Tibial nerve (tissue), 3 donors: ENCODE measurements at regions not wholly inside any gene's neighbourhood (a gene's known extent, or its start where the extent isn't known, plus 50 kb on each side); places are given as distances from the start of the nearest gene placed in this dataset.

Experiments used
- CTCF ChIP-seq, 5 experiments: fragments of 200-600 bp in 3 of 5; fragments of 450-650 bp in 2 of 5; sonication (generic) in 3 of 5; IDR thresholded peaks; one replicate each; pipeline ENCODE4 v1.5.1; 2016 to 2019; ENCODE audit warnings: antibody characterized with exemption in 5 of 5, mild to moderate bottlenecking in 3 of 5, moderate library complexity in 2 of 5
- POLR2A ChIP-seq, 2 donors: fragments of 450-650 bp; IDR thresholded peaks; one replicate each; pipeline ENCODE4 v1.6.1; 2017; ENCODE audit warnings: antibody characterized with exemption in 2 of 2, mild to moderate bottlenecking in 2 of 2, moderate library complexity in 2 of 2

GRCh38 chr10:2861632-2862210 is 205.6 kb upstream of the PFKP start:
- no peak for TF ChIP-seq CTCF (IDR thresholded peaks at IDR 0.05)
- no peak for TF ChIP-seq POLR2A (IDR thresholded peaks at IDR 0.05)
